H1 (cell line): ENCODE measurements at regions not wholly inside any gene's neighbourhood (a gene's known extent, or its start where the extent isn't known, plus 50 kb on each side); places are given as distances from the start of the nearest gene placed in this dataset.

Experiments used
- CBX5 ChIP-seq: fragments of 300-800, 300-1000 bp; sonication (generic); IDR thresholded peaks from 2 replicates; pipeline ENCODE4 v1.7.1; 2016; ENCODE audit warnings: antibody characterized with exemption, low read length, low read depth
- POLR2A ChIP-seq, 2 experiments: IDR thresholded peaks; 1 replicate in 1 of 2; 2 replicates in 1 of 2; pipeline ENCODE4 v1.6.1; 2011; ENCODE audit warnings: low read depth in 2 of 2, low read length in 2 of 2, mild to moderate bottlenecking in 2 of 2; ENCODE audit errors: control extremely low read depth in 1 of 2
- SIN3A ChIP-seq, 2 experiments: IDR thresholded peaks in 1 of 2; conservative IDR thresholded peaks in 1 of 2; 2 replicates each; pipeline ENCODE4 v1.6.1; 2011 to 2012; ENCODE audit warnings: low read length in 2 of 2, improper control_type of control experiment in 1 of 2, low read depth in 1 of 2, mild to moderate bottlenecking in 1 of 2
- SUZ12 ChIP-seq: fragments of 200-600 bp; sonication (generic); IDR thresholded peaks from 2 replicates; pipeline ENCODE4 v1.6.1; 2012; ENCODE audit warnings: mild to moderate bottlenecking, inconsistent platforms, low read length, moderate library complexity, mixed read lengths
- TAF1 ChIP-seq: IDR thresholded peaks from 2 replicates; pipeline ENCODE4 v1.6.1; 2011; ENCODE audit warnings: mild to moderate bottlenecking, low read depth, low read length
- TAF7 ChIP-seq: optimal IDR thresholded peaks from 2 replicates; pipeline ENCODE3; 2011; ENCODE audit warnings: low read depth, mild to moderate bottlenecking, inconsistent platforms, low read length, moderate library complexity, borderline replicate concordance
- TBP ChIP-seq: IDR thresholded peaks from 2 replicates; pipeline ENCODE4 v1.6.1; 2011; ENCODE audit warnings: low read depth, low read length, improper control_type of control experiment
- TCF12 ChIP-seq: IDR thresholded peaks from 2 replicates; pipeline ENCODE4 v1.6.1; 2011; ENCODE audit warnings: low read depth, mild to moderate bottlenecking, low read length
- TEAD4 ChIP-seq: IDR thresholded peaks from 2 replicates; pipeline ENCODE4 v1.6.1; 2012; ENCODE audit warnings: low read depth, low read length, inconsistent platforms, mixed read lengths

GRCh38 chr16:85469929-85470590 is 143.1 kb upstream of the GSE1 start (continued):
- no peak for TF ChIP-seq TAF1
- TF ChIP-seq TBP, result no peak
- TF ChIP-seq TCF12, result no peak
- TF ChIP-seq POLR2A (IDR thresholded peaks at IDR 0.05; ENCODE audit: control extremely low read depth in 1 of 2, low read depth in 2 of 2, low read length in 2 of 2), result no peak
- TF ChIP-seq TAF7, result no peak
- TF ChIP-seq CBX5, result no peak
- no peak for TF ChIP-seq SUZ12
- no peak for TF ChIP-seq TEAD4
- TF ChIP-seq SIN3A (conservative IDR thresholded peaks at IDR 0.05 in 1 of 2, IDR thresholded peaks at IDR 0.05 in 1 of 2; ENCODE audit: low read depth in 1 of 2, low read length in 2 of 2), result no peak
